ENCODE measurements at regions not wholly inside any gene's neighbourhood (a gene's known extent, or its start where the extent isn't known, plus 50 kb on each side); places are given as distances from the start of the nearest gene placed in this dataset.

- intact Hi-C loops (cut with DNase I; ENCODE audit: low total_unique reads) = no loop called here
- 76 to 84% (median 79%) methylated on average over 3 of the region's 3 CpGs for WGBS, 5 donors
- no peak for TF ChIP-seq EP300 (IDR thresholded peaks at IDR 0.05)
- no peak for TF ChIP-seq POLR2AphosphoS5 (IDR thresholded peaks at IDR 0.05)
- no peak for TF ChIP-seq CTCF (IDR thresholded peaks at IDR 0.05)
- no peak for TF ChIP-seq POLR2A (IDR thresholded peaks at IDR 0.05)
- H3K4me1 ChIP-seq = peaks cover 0 to 5% (median 0%) of the 10 kb centered on the region in 4 donors
- DNase-seq = no peak
- no peak overlapping the region for H3K27ac ChIP-seq
- H3K4me3 ChIP-seq = no peak overlapping the region
- H3K36me3 ChIP-seq = no peaks in the 10 kb centered on the region
- H3K27me3 ChIP-seq = no peaks in the 10 kb centered on the region
- no peaks in the 10 kb centered on the region for H3K9me3 ChIP-seq
Measured at GRCh38 chr4:4639370-4639769, 97.5 kb upstream of the STX18 start.

GRCh38 chr4:4637710-4638109 lies 95.9 kb upstream of the STX18 start:
- no peak overlapping the region for H3K27ac ChIP-seq
- WGBS, 5 donors = 78 to 92% (median 86%) methylated on average over 5 of the region's 5 CpGs
- H3K4me3 ChIP-seq = no peak overlapping the region
- H3K27me3 ChIP-seq = no peaks in the 10 kb centered on the region
- intact Hi-C loops (cut with DNase I; ENCODE audit: low total_unique reads) = no loop called here
- no peaks in the 10 kb centered on the region for H3K36me3 ChIP-seq
- no peaks in the 10 kb centered on the region for H3K9me3 ChIP-seq
- no peak for DNase-seq
- no peak for TF ChIP-seq POLR2A (IDR thresholded peaks at IDR 0.05)
- no peaks in the 10 kb centered on the region for H3K4me1 ChIP-seq

GRCh38 chr4:4633431-4633830 lies 91.6 kb upstream of the STX18 start:
- Histone ChIP-seq H3K36me3 (no peaks in the 10 kb centered on the region), H3K4me1 (no peaks in the 10 kb centered on the region), H3K4me3 (no peak overlapping the region), H3K9me3 (no peaks in the 10 kb centered on the region), H3K27me3 (no peaks in the 10 kb centered on the region), H3K27ac (no peak overlapping the region)
- no peak for TF ChIP-seq POLR2AphosphoS5 (IDR thresholded peaks at IDR 0.05)
- no peak for TF ChIP-seq POLR2A (IDR thresholded peaks at IDR 0.05)
- no peak for TF ChIP-seq CTCF (IDR thresholded peaks at IDR 0.05)
- TF ChIP-seq EP300 (IDR thresholded peaks at IDR 0.05) = no peak
- WGBS, 5 donors = 92 to 98% (median 96%) methylated on average over 3 of the region's 3 CpGs
- intact Hi-C loops (cut with DNase I; ENCODE audit: low total_unique reads) = no loop called here
- no peak for DNase-seq

GRCh38 chr4:4631150-4631549 lies 89.3 kb upstream of the STX18 start:
- no peaks in the 10 kb centered on the region for H3K36me3 ChIP-seq
- no peaks in the 10 kb centered on the region for H3K4me1 ChIP-seq
- no peaks in the 10 kb centered on the region for H3K27me3 ChIP-seq
- H3K9me3 ChIP-seq = no peaks in the 10 kb centered on the region
- intact Hi-C loops (cut with DNase I; ENCODE audit: low total_unique reads) = no loop called here
- TF ChIP-seq POLR2AphosphoS5 (IDR thresholded peaks at IDR 0.05) (no peak), CTCF (IDR thresholded peaks at IDR 0.05) (no peak), POLR2A (IDR thresholded peaks at IDR 0.05) (no peak), EP300 (IDR thresholded peaks at IDR 0.05) (no peak)
- no peak overlapping the region for H3K4me3 ChIP-seq
- no peak overlapping the region for H3K27ac ChIP-seq
- DNase-seq = no peak

- Histone ChIP-seq H3K9me3 (no peaks in the 10 kb centered on the region), H3K27ac (no peak overlapping the region), H3K36me3 (no peaks in the 10 kb centered on the region), H3K4me3 (no peak overlapping the region), H3K27me3 (no peaks in the 10 kb centered on the region), H3K4me1 (no peaks in the 10 kb centered on the region)
- 87 to 100% (median 95%) methylated on average over 2 of the region's 2 CpGs for WGBS, 5 donors
- no peak for TF ChIP-seq POLR2A (IDR thresholded peaks at IDR 0.05)
- no peak for TF ChIP-seq EP300 (IDR thresholded peaks at IDR 0.05)
- no peak for TF ChIP-seq POLR2AphosphoS5 (IDR thresholded peaks at IDR 0.05)
- TF ChIP-seq CTCF (IDR thresholded peaks at IDR 0.05) = no peak
- intact Hi-C loops (cut with DNase I; ENCODE audit: low total_unique reads) = no loop called here
- DNase-seq = no peak
Measured at GRCh38 chr4:4627906-4628305, 86.1 kb upstream of the STX18 start.

Measured in stomach (tissue), 8 donors.